ENCODE measurements at regions not wholly inside any gene's neighbourhood (a gene's known extent, or its start where the extent isn't known, plus 50 kb on each side); places are given as distances from the start of the nearest gene placed in this dataset.

GRCh38 chr7:69187824-69188333 is 410.4 kb upstream of the AUTS2 start:
- no peak overlapping the region for H3K4me3 ChIP-seq
- H3K36me3 Mint-ChIP-seq (ENCODE audit: low read depth), result peaks cover 35% of the 10 kb centered on the region
- H3K36me3 ChIP-seq (ENCODE audit: insufficient read depth), result no peaks in the 10 kb centered on the region
- no peaks in the 10 kb centered on the region for H3K4me1 Mint-ChIP-seq
- H3K27me3 ChIP-seq (ENCODE audit: insufficient read depth), result no peaks in the 10 kb centered on the region
- ATAC-seq (no peak), DNase-seq (ENCODE audit: low spot score) (no peak)
- no peak overlapping the region for H2AFZ ChIP-seq
- no peak overlapping the region for H3K4me2 ChIP-seq
- H3K27me3 Mint-ChIP-seq (ENCODE audit: insufficient read depth, low read depth, poor library complexity), result peaks cover 2% of the 10 kb centered on the region
- no peaks in the 10 kb centered on the region for H3K79me2 ChIP-seq (replicated peaks; ENCODE audit: insufficient read depth)
- H3K27ac ChIP-seq (ENCODE audit: low read depth), result no peak overlapping the region
- H3K9me2 ChIP-seq (ENCODE audit: insufficient read depth), result no peaks in the 10 kb centered on the region
- peaks cover 89% of the 10 kb centered on the region for H3K9me3 Mint-ChIP-seq
- no peak overlapping the region for H3K4me3 Mint-ChIP-seq
- H3K4me1 ChIP-seq (ENCODE audit: insufficient read depth), result no peaks in the 10 kb centered on the region
- no peak overlapping the region for H3K27ac Mint-ChIP-seq
- H4K20me1 ChIP-seq (replicated peaks; ENCODE audit: insufficient read depth), result no peaks in the 10 kb centered on the region
- no peaks in the 10 kb centered on the region for H3F3A ChIP-seq (replicated peaks; ENCODE audit: low read depth)
- TF ChIP-seq EZH2phosphoT487 (IDR thresholded peaks at IDR 0.05; ENCODE audit: unreplicated experiment) (no peak), POLR2AphosphoS5 (IDR thresholded peaks at IDR 0.05; ENCODE audit: low read depth) (no peak), ZNF114 (CRISPR knock-in tag; IDR thresholded peaks at IDR 0.05) (no peak), REST (IDR thresholded peaks at IDR 0.05; ENCODE audit: unreplicated experiment) (no peak), CTCF (conservative IDR thresholded peaks at IDR 0.05; ENCODE audit: low read depth in 2 of 2) (no peak), JUNB (IDR thresholded peaks at IDR 0.05; ENCODE audit: unreplicated experiment) (no peak)
- TF ChIP-seq, protein P1, sequence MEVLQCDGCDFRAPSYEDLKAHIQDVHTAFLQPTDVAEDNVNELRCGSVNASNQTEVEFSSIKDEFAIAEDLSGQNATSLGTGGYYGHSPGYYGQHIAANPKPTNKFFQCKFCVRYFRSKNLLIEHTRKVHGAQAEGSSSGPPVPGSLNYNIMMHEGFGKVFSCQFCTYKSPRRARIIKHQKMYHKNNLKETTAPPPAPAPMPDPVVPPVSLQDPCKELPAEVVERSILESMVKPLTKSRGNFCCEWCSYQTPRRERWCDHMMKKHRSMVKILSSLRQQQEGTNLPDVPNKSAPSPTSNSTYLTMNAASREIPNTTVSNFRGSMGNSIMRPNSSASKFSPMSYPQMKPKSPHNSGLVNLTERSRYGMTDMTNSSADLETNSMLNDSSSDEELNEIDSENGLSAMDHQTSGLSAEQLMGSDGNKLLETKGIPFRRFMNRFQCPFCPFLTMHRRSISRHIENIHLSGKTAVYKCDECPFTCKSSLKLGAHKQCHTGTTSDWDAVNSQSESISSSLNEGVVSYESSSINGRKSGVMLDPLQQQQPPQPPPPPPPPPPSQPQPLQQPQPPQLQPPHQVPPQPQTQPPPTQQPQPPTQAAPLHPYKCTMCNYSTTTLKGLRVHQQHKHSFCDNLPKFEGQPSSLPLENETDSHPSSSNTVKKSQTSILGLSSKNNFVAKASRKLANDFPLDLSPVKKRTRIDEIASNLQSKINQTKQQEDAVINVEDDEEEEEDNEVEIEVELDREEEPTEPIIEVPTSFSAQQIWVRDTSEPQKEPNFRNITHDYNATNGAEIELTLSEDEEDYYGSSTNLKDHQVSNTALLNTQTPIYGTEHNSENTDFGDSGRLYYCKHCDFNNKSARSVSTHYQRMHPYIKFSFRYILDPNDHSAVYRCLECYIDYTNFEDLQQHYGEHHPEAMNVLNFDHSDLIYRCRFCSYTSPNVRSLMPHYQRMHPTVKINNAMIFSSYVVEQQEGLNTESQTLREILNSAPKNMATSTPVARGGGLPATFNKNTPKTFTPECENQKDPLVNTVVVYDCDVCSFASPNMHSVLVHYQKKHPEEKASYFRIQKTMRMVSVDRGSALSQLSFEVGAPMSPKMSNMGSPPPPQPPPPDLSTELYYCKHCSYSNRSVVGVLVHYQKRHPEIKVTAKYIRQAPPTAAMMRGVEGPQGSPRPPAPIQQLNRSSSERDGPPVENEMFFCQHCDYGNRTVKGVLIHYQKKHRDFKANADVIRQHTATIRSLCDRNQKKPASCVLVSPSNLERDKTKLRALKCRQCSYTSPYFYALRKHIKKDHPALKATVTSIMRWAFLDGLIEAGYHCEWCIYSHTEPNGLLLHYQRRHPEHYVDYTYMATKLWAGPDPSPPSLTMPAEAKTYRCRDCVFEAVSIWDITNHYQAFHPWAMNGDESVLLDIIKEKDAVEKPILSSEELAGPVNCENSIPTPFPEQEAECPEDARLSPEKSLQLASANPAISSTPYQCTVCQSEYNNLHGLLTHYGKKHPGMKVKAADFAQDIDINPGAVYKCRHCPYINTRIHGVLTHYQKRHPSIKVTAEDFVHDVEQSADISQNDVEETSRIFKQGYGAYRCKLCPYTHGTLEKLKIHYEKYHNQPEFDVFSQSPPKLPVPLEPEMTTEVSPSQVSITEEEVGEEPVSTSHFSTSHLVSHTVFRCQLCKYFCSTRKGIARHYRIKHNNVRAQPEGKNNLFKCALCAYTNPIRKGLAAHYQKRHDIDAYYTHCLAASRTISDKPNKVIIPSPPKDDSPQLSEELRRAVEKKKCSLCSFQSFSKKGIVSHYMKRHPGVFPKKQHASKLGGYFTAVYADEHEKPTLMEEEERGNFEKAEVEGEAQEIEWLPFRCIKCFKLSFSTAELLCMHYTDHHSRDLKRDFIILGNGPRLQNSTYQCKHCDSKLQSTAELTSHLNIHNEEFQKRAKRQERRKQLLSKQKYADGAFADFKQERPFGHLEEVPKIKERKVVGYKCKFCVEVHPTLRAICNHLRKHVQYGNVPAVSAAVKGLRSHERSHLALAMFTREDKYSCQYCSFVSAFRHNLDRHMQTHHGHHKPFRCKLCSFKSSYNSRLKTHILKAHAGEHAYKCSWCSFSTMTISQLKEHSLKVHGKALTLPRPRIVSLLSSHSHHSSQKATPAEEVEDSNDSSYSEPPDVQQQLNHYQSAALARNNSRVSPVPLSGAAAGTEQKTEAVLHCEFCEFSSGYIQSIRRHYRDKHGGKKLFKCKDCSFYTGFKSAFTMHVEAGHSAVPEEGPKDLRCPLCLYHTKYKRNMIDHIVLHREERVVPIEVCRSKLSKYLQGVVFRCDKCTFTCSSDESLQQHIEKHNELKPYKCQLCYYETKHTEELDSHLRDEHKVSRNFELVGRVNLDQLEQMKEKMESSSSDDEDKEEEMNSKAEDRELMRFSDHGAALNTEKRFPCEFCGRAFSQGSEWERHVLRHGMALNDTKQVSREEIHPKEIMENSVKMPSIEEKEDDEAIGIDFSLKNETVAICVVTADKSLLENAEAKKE (CRISPR knock-in tag; IDR thresholded peaks at IDR 0.05), result no peak
